RWPE2 (cell line): ENCODE measurements at regions not wholly inside any gene's neighbourhood (a gene's known extent, or its start where the extent isn't known, plus 50 kb on each side); places are given as distances from the start of the nearest gene placed in this dataset.

Experiments used
- ATAC-seq: fragments of 200-7000 bp; cut with Tn5 transposase; 3 replicates; pipeline ENCODE4 v1.9.1; 2021; ENCODE audit warnings: low read depth
- DNase-seq: peaks from one replicate; pipeline ENCODE4 v3.0.0-alpha.2; 2020; ENCODE audit warnings: low spot score
- H3K27ac ChIP-seq: fragments of 450-650 bp; 2 replicates; pipeline ENCODE4 v1.5.1; 2017; ENCODE audit warnings: mild to moderate bottlenecking; ENCODE audit not compliant: poor library complexity, severe bottlenecking
- H3K27me3 ChIP-seq: fragments of 250-450 bp; sonication (Bioruptor Pico); 2 replicates; pipeline ENCODE4 v1.5.1; 2021; ENCODE audit warnings: mild to moderate bottlenecking, moderate library complexity; ENCODE audit not compliant: insufficient read depth, poor library complexity, severe bottlenecking
- H3K36me3 ChIP-seq: fragments of 250-450 bp; sonication (Bioruptor Pico); 2 replicates; pipeline ENCODE4 v1.5.1; 2020; ENCODE audit warnings: low read depth, mild to moderate bottlenecking, moderate library complexity
- H3K4me1 ChIP-seq: fragments of 250-450 bp; sonication (Bioruptor Pico); 2 replicates; pipeline ENCODE4 v1.5.1; 2021; ENCODE audit warnings: mild to moderate bottlenecking, moderate library complexity; ENCODE audit not compliant: insufficient read depth, poor library complexity, severe bottlenecking
- H3K4me3 ChIP-seq: fragments of 250-450 bp; sonication (Bioruptor Pico); 2 replicates; pipeline ENCODE4 v1.5.1; 2021; ENCODE audit warnings: mild to moderate bottlenecking, moderate library complexity; ENCODE audit not compliant: severe bottlenecking
- H3K9me3 ChIP-seq: fragments of 250-450 bp; sonication (Bioruptor Pico); 2 replicates; pipeline ENCODE4 v1.5.1; 2021; ENCODE audit warnings: mild to moderate bottlenecking, moderate library complexity; ENCODE audit not compliant: severe bottlenecking
- TF ChIP-seq, protein P1 (sequence below): fragments of 450-650 bp; IDR thresholded peaks from one replicate; pipeline ENCODE4 v1.5.1; 2017; ENCODE audit warnings: mild to moderate bottlenecking, moderate library complexity; ENCODE audit not compliant: poor library complexity, severe bottlenecking

- H3K27ac ChIP-seq = no peak overlapping the region
- no peak overlapping the region for H3K4me3 ChIP-seq
Measured at GRCh38 chr2:75334076-75334475, 134.8 kb upstream of the TACR1 start.

GRCh38 chr2:75333646-75334045 lies 134.3 kb upstream of the TACR1 start:
- no peaks in the 10 kb centered on the region for H3K9me3 ChIP-seq
- no peak for ATAC-seq
- no peaks in the 10 kb centered on the region for H3K27me3 ChIP-seq
- no peak overlapping the region for H3K4me3 ChIP-seq
- no peaks in the 10 kb centered on the region for H3K4me1 ChIP-seq
- no peak overlapping the region for H3K27ac ChIP-seq
- H3K36me3 ChIP-seq = no peaks in the 10 kb centered on the region
- no peak for DNase-seq
- TF ChIP-seq, protein P1, sequence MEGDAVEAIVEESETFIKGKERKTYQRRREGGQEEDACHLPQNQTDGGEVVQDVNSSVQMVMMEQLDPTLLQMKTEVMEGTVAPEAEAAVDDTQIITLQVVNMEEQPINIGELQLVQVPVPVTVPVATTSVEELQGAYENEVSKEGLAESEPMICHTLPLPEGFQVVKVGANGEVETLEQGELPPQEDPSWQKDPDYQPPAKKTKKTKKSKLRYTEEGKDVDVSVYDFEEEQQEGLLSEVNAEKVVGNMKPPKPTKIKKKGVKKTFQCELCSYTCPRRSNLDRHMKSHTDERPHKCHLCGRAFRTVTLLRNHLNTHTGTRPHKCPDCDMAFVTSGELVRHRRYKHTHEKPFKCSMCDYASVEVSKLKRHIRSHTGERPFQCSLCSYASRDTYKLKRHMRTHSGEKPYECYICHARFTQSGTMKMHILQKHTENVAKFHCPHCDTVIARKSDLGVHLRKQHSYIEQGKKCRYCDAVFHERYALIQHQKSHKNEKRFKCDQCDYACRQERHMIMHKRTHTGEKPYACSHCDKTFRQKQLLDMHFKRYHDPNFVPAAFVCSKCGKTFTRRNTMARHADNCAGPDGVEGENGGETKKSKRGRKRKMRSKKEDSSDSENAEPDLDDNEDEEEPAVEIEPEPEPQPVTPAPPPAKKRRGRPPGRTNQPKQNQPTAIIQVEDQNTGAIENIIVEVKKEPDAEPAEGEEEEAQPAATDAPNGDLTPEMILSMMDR = no peak

More at GRCh38 chr2:75334076-75334475, 134.8 kb upstream of the TACR1 start:
- no peaks in the 10 kb centered on the region for H3K27me3 ChIP-seq
- H3K36me3 ChIP-seq = no peaks in the 10 kb centered on the region
- no peak for ATAC-seq
- DNase-seq = no peak
- H3K9me3 ChIP-seq = no peaks in the 10 kb centered on the region
- TF ChIP-seq, protein P1 = no peak
- H3K4me1 ChIP-seq = no peaks in the 10 kb centered on the region

DNA sequence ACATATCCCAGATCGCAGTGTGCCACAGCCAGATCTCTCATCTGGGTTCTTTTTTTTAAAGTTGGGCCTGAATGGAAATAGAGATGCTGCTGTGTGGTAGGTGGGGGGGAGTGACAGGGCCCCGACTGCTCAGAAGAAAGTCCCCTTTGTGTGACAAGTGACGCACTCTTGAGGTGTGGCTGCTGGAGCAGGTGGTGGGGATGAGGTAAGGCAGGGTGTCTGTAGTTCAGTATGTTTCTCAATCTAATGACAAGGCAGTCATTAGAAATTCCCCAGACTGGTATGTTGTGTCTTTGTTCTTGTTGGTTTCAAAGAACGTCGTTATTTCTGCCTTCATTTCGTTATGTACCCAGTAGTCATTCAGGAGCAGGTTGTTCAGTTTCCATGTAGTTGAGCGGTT lies 128.8 kb upstream of the TACR1 start:
- Histone ChIP-seq H3K27me3 (no peaks in the 10 kb centered on the region), H3K4me3 (no peak overlapping the region), H3K27ac (no peak overlapping the region), H3K36me3 (no peaks in the 10 kb centered on the region), H3K4me1 (no peaks in the 10 kb centered on the region), H3K9me3 (no peaks in the 10 kb centered on the region)
- TF ChIP-seq, protein P1 = no peak
- ATAC-seq (no peak), DNase-seq (no peak)

DNA sequence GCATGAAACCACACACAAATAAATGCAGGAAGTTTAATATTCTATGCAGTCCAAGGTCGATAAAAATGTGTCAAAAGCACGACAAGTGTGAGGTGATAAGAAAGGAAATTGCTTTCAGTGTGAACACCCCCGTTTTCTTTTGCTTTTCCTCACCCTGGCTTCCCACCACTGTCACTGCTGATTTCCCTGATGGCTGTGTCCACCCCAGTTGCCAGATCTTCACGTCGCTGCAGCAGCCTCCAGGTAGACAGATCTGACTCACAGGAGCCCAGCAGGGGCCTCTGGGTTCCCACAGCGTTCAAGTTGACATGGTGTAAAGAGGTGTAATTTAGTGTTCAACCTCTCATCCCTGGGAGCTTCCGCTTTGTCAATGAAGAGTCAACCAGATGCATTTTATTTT lies 128.0 kb upstream of the TACR1 start:
- no peaks in the 10 kb centered on the region for H3K36me3 ChIP-seq
- H3K9me3 ChIP-seq = no peaks in the 10 kb centered on the region
- no peak overlapping the region for H3K4me3 ChIP-seq
- no peak overlapping the region for H3K27ac ChIP-seq
- DNase-seq (no peak), ATAC-seq (no peak)
- no peaks in the 10 kb centered on the region for H3K27me3 ChIP-seq
- TF ChIP-seq, protein P1 = no peak
- H3K4me1 ChIP-seq = no peaks in the 10 kb centered on the region

- TF ChIP-seq, protein P1 = no peak
- Histone ChIP-seq H3K4me1 (no peaks in the 10 kb centered on the region), H3K27ac (no peak overlapping the region), H3K27me3 (no peaks in the 10 kb centered on the region), H3K36me3 (no peaks in the 10 kb centered on the region), H3K4me3 (no peak overlapping the region), H3K9me3 (no peaks in the 10 kb centered on the region)
- ATAC-seq (no peak), DNase-seq (no peak)
Measured at GRCh38 chr2:75326645-75327044, 127.3 kb upstream of the TACR1 start.
